Astrocyte of the cerebellum (primary cell): ENCODE measurements at regions not wholly inside any gene's neighbourhood (a gene's known extent, or its start where the extent isn't known, plus 50 kb on each side); places are given as distances from the start of the nearest gene placed in this dataset.

Experiments used
- DNase-seq: peaks from one replicate; pipeline ENCODE4 v3.0.0-alpha.2; 2011; ENCODE audit warnings: low read depth
- H3K4me3 ChIP-seq: 2 replicates; pipeline ENCODE4 v1.5.1; 2011; ENCODE audit warnings: mild to moderate bottlenecking, low read depth, low read length, moderate library complexity
- CTCF ChIP-seq: IDR thresholded peaks from 2 replicates; pipeline ENCODE4 v1.5.1; 2012; ENCODE audit warnings: low read length, low read depth, moderate library complexity, mild to moderate bottlenecking; ENCODE audit errors: missing control alignments
- in situ Hi-C: cut with HindIII; loops from 2 replicates; pipeline ENCODE4 v1.10.0; 2017; ENCODE audit warnings: low sequenced_read_pairs

DNA sequence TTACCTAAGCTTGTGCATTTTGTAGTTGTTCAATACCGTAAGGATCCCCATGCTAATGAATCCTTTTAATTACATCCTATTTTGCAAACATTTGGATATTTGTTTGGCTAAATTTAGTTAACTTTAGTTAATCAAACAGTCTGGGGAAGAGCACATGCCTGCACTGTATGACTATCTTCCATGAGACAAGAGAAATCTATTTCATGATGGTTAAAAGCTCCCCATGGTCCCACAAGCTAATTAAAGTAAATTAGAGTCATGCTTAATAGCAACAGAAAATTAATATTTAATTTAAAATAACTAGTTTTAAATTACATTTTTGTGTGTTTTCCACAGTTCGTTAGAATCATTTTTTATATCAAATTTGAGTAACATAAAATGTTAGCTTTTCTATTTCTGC is 95.4 kb upstream of the S1PR1 start:
- no peak for TF ChIP-seq CTCF
- DNase-seq: no peak
- in situ Hi-C loops: no loop called here
- no peak overlapping the region for H3K4me3 ChIP-seq

DNA sequence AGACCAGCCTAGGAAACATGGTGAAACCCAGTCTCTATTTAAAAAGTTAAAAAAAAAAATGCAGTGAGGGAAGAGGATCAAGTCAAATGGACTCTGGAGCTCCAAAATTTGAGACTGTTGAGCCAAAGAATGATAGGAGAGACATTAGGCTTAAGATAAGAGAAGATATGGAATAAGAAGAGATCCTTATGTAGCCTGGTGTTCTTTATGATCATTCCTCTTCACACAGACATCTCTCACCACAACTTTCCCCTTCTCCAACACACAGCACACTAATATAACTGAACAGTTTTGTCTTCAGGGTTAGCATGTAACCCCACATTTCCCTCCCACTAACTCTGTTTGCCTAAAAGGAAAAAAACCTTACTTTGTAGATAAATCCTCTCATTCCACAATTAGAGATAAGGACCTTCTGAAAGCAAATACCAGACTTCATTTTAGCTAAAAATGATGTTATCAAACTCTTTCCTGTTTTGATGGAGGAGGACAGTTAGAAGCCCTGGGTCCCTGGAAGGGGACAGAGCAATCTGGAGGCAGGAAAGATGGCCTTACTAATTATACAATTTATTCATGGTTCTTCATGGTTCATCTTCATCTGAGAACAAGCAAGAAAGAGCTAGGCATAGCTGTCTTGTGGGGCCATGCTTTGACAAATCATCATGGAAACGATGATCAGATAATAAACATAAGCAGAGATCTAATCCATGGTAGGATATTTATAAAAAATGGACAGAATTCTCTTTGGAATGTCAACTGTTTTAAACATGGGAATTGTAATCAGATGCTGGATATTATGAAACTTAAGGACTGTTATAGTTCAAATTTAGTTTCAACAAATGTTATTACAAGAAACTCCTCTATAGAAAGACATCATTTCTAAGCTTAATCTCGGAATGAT is 96.7 kb upstream of the S1PR1 start:
- TF ChIP-seq CTCF: no peak
- in situ Hi-C loops: no loop called here
- no peak for DNase-seq
- no peak overlapping the region for H3K4me3 ChIP-seq

DNA sequence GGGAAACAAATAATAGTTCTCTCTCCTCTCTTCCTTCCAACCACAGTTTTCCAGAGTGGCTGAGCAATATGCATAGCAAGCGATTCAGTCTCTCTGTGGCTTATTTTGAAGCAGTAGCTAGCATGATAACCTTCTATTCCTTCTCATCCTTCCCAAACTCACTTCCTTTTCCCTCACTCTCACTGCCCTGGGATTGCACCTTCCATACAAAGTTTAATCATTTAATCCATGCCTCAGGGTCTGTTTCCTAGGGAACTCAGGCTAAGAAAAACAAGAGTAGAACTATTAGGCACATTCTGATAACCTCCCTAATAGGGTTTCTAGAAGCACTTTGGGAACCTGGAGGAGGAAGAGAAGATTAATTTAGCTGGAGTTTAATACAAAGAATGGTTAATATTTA is 97.7 kb upstream of the S1PR1 start:
- TF ChIP-seq CTCF: no peak
- DNase-seq: no peak
- in situ Hi-C loops: no loop called here
- no peak overlapping the region for H3K4me3 ChIP-seq

GRCh38 chr1:101137144-101138126 is 99.4 kb upstream of the S1PR1 start:
- H3K4me3 ChIP-seq: no peak overlapping the region
- in situ Hi-C loops: no loop called here
- no peak for TF ChIP-seq CTCF
- peak; percentile 50 for DNase-seq

DNA sequence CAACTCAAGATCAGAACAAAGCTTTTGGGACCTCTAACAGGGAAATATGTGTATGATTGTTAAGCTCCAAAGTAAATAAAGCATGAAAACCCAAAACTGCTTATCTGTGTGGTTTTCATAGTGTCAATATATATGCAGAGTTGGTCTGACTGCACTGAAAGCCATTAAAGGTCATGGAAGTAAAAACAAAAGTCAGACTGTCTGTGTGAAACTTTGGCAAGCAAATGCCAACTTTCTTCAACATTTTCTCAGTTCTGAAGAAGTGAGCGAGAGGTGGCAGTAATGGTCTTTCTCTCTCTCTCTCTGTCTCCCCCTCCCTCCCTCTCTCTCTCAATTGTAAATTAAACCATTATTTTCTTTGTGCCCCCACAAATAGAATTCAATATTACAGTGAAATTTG is 100.1 kb upstream of the S1PR1 start:
- peak; percentile 37 for TF ChIP-seq CTCF
- in situ Hi-C loops: no loop called here
- no peak for DNase-seq
- no peak overlapping the region for H3K4me3 ChIP-seq

GRCh38 chr1:101136271-101136670 is 100.5 kb upstream of the S1PR1 start:
- DNase-seq: no peak
- no peak for TF ChIP-seq CTCF

More at GRCh38 chr1:101136271-101136670, 100.5 kb upstream of the S1PR1 start:
- in situ Hi-C loops: no loop called here
- no peak overlapping the region for H3K4me3 ChIP-seq
